ENCODE measurements at regions not wholly inside any gene's neighbourhood (a gene's known extent, or its start where the extent isn't known, plus 50 kb on each side); places are given as distances from the start of the nearest gene placed in this dataset.

- no peak for ATAC-seq
Observed at GRCh38 chr6:1118287-1118647, 193.6 kb upstream of the FOXQ1 start.

More at GRCh38 chr6:1118287-1118647, 193.6 kb upstream of the FOXQ1 start:
- TF ChIP-seq JUND (IDR thresholded peaks at IDR 0.05) (no peak), CEBPB (IDR thresholded peaks at IDR 0.05; ENCODE audit: low read depth) (no peak), ELF1 (IDR thresholded peaks at IDR 0.05; ENCODE audit: borderline replicate concordance, low read depth) (no peak), REST (IDR thresholded peaks at IDR 0.05; ENCODE audit: low read depth) (no peak), SP1 (IDR thresholded peaks at IDR 0.05; ENCODE audit: low read depth) (no peak), POLR2AphosphoS5 (IDR thresholded peaks at IDR 0.05; ENCODE audit: low read depth, low read length) (no peak), EZH2phosphoT487 (IDR thresholded peaks at IDR 0.05; ENCODE audit: borderline replicate concordance) (no peak), ZFX (IDR thresholded peaks at IDR 0.05) (no peak), EZH2 (IDR thresholded peaks at IDR 0.05) (no peak), SRF (IDR thresholded peaks at IDR 0.05; ENCODE audit: low read depth) (no peak), ZBTB33 (IDR thresholded peaks at IDR 0.05; ENCODE audit: extremely low read depth, insufficient replicate concordance, low read length) (no peak), FOSL1 (IDR thresholded peaks at IDR 0.05; ENCODE audit: low read depth) (no peak), MAX (IDR thresholded peaks at IDR 0.05) (no peak), ATF3 (IDR thresholded peaks at IDR 0.05) (no peak), TCF7L2 (IDR thresholded peaks at IDR 0.05; ENCODE audit: borderline replicate concordance, extremely low read depth, insufficient read depth, insufficient read length) (no peak), POLR2A (IDR thresholded peaks at IDR 0.05; ENCODE audit: borderline replicate concordance, extremely low read depth, insufficient read depth, insufficient read length) (no peak), YY1 (IDR thresholded peaks at IDR 0.05; ENCODE audit: extremely low read depth, insufficient replicate concordance, low read depth, low read length) (no peak)
- no peaks in the 10 kb centered on the region for H3K36me3 ChIP-seq (ENCODE audit: control insufficient read depth in 1 of 2, insufficient read depth in 2 of 2, low read length in 2 of 2)
- CTCF ChIA-PET: no interaction called here
- H3K4me2 ChIP-seq (ENCODE audit: low read length): no peak overlapping the region
- no TSS peak for BruUV-seq (replicated peaks)
- H3K9me3 ChIP-seq (ENCODE audit: control insufficient read depth in 1 of 2, insufficient read depth in 1 of 2, low read depth in 1 of 2, low read length in 2 of 2): no peaks in the 10 kb centered on the region
- H3K9ac ChIP-seq (ENCODE audit: low read length): no peak overlapping the region
- H3K27ac ChIP-seq (ENCODE audit: low read depth, low read length): no peak overlapping the region
- H4K20me1 ChIP-seq (ENCODE audit: insufficient read depth): no peaks in the 10 kb centered on the region
- intact Hi-C loops (cut with micrococcal nuclease): no loop called here
- RAD21 ChIA-PET (ENCODE audit: low non-redundant PET in 1 of 2, low total read pairs in 2 of 2, uncharacterized antibody in 2 of 2, unreplicated experiment in 2 of 2): no interaction called here
- H3K4me3 ChIP-seq (replicated peaks in 1 of 2; ENCODE audit: low read depth in 1 of 2, low read length in 2 of 2): no peak overlapping the region
- no peaks in the 10 kb centered on the region for H3K9me2 ChIP-seq (ENCODE audit: insufficient read depth)
- no peak for DNase-seq (ENCODE audit: low read depth, low spot score)
- H3K4me1 ChIP-seq (ENCODE audit: control insufficient read depth in 1 of 2, insufficient read depth in 2 of 2, low read length in 2 of 2): no peaks in the 10 kb centered on the region
- no peak overlapping the region for H2AFZ ChIP-seq (ENCODE audit: low read depth, low read length, poor library complexity, severe bottlenecking)
- 0 out of 2 replicates have a peak, but pooled peaks cover 3% of the 10 kb centered on the region for H3K27me3 ChIP-seq (ENCODE audit: insufficient read depth, low read length)
- H3K79me2 ChIP-seq (ENCODE audit: insufficient read depth, low read length): no peaks in the 10 kb centered on the region
- POLR2A ChIA-PET: no interaction called here
